SK-N-SH treated with all-trans-retinoic acid at 6 μM for 48 hours (cell line): ENCODE measurements at regions not wholly inside any gene's neighbourhood (a gene's known extent, or its start where the extent isn't known, plus 50 kb on each side); places are given as distances from the start of the nearest gene placed in this dataset.

Experiments
- ATAC-seq: fragments of 200-7000 bp; cut with Tn5 transposase; 3 replicates; pipeline ENCODE4 v1.9.1; 2020; ENCODE audit warnings: mild to moderate bottlenecking, moderate library complexity
- ARNTL ChIP-seq: fragments of 450-650 bp; formaldehyde crosslinking; IDR thresholded peaks from 2 replicates; pipeline ENCODE4 v1.5.0; 2020; ENCODE audit warnings: low read depth, mild to moderate bottlenecking, moderate library complexity, borderline replicate concordance
- BACH2 ChIP-seq: fragments of 250-450 bp; sonication (Bioruptor Pico); IDR thresholded peaks from 2 replicates; pipeline ENCODE4 v1.9.0; 2021; ENCODE audit warnings: mild to moderate bottlenecking, borderline replicate concordance
- CSDC2 ChIP-seq: fragments of 250-450 bp; sonication (Bioruptor Pico); IDR thresholded peaks from 2 replicates; pipeline ENCODE4 v1.5.0; 2020; ENCODE audit warnings: mild to moderate bottlenecking, moderate library complexity
- CSRNP3 ChIP-seq: fragments of 250-450 bp; sonication (Bioruptor Pico); IDR thresholded peaks from 2 replicates; pipeline ENCODE4 v1.5.1; 2021; ENCODE audit warnings: mild to moderate bottlenecking, moderate library complexity
- ESRRG ChIP-seq: fragments of 250-450 bp; sonication (Bioruptor Pico); IDR thresholded peaks from 2 replicates; pipeline ENCODE4 v1.6.1; 2021; ENCODE audit warnings: mild to moderate bottlenecking
- ISL1 ChIP-seq: fragments of 250-450 bp; sonication (Bioruptor Pico); IDR thresholded peaks from 2 replicates; pipeline ENCODE4 v2.1.2; 2022; ENCODE audit warnings: mild to moderate bottlenecking, moderate library complexity
- OSR1 ChIP-seq: fragments of 250-450 bp; sonication (Bioruptor Pico); IDR thresholded peaks from 2 replicates; pipeline ENCODE4 v1.8.0; 2022; ENCODE audit warnings: moderate library complexity, mild to moderate bottlenecking, inconsistent platforms
- PPARA ChIP-seq: fragments of 250-450 bp; sonication (Bioruptor Pico); IDR thresholded peaks from 2 replicates; pipeline ENCODE4 v1.5.0; 2020; ENCODE audit warnings: mild to moderate bottlenecking, borderline replicate concordance
- SNAI2 ChIP-seq: fragments of 250-450 bp; sonication (Bioruptor Pico); IDR thresholded peaks from 2 replicates; pipeline ENCODE4 v1.5.0; 2020; ENCODE audit warnings: mild to moderate bottlenecking, moderate library complexity
- TCF4 ChIP-seq: fragments of 250-450 bp; sonication (Bioruptor Pico); IDR thresholded peaks from 2 replicates; pipeline ENCODE4 v1.8.0; 2021; ENCODE audit warnings: mild to moderate bottlenecking, moderate library complexity, borderline replicate concordance
- TOX ChIP-seq: fragments of 250-450 bp; sonication (Bioruptor Pico); IDR thresholded peaks from 2 replicates; pipeline ENCODE4 v1.8.0; 2021; ENCODE audit warnings: mild to moderate bottlenecking, moderate library complexity, borderline replicate concordance
- TSHZ2 ChIP-seq: fragments of 250-450 bp; sonication (Bioruptor Pico); IDR thresholded peaks from 2 replicates; pipeline ENCODE4 v1.5.0; 2020; ENCODE audit warnings: mild to moderate bottlenecking, moderate library complexity
- ZC3H10 ChIP-seq: fragments of 250-450 bp; sonication (Bioruptor Pico); IDR thresholded peaks from 2 replicates; pipeline ENCODE4 v1.5.1; 2021; ENCODE audit warnings: mild to moderate bottlenecking, moderate library complexity
- ZFP3 ChIP-seq: fragments of 250-450 bp; sonication (Bioruptor Pico); IDR thresholded peaks from 2 replicates; pipeline ENCODE4 v1.5.0; 2020; ENCODE audit warnings: mild to moderate bottlenecking, moderate library complexity
- ZFP30 ChIP-seq: fragments of 450-650 bp; formaldehyde crosslinking; IDR thresholded peaks from 2 replicates; pipeline ENCODE4 v1.5.0; 2022; ENCODE audit warnings: mild to moderate bottlenecking, moderate library complexity
- ZNF565 ChIP-seq: fragments of 450-650 bp; formaldehyde crosslinking; conservative IDR thresholded peaks from 2 replicates; pipeline ENCODE4 v1.5.0; 2020; ENCODE audit warnings: low read depth, mild to moderate bottlenecking, moderate library complexity
- ZNF70 ChIP-seq: fragments of 450-650 bp; formaldehyde crosslinking; IDR thresholded peaks from 2 replicates; pipeline ENCODE4 v1.5.0; 2020; ENCODE audit warnings: mild to moderate bottlenecking, moderate library complexity
- ZNF8 ChIP-seq: fragments of 450-650 bp; formaldehyde crosslinking; IDR thresholded peaks from 2 replicates; pipeline ENCODE4 v1.5.0; 2020; ENCODE audit warnings: mild to moderate bottlenecking, moderate library complexity
- TF ChIP-seq, protein P1 (sequence below): fragments of 250-450 bp; sonication (Bioruptor Pico); IDR thresholded peaks from 2 replicates; pipeline ENCODE4 v1.8.0; 2020; ENCODE audit warnings: mild to moderate bottlenecking, moderate library complexity, borderline replicate concordance
- TF ChIP-seq, protein P2 (sequence below): fragments of 250-450 bp; sonication (Bioruptor Pico); IDR thresholded peaks from 2 replicates; pipeline ENCODE4 v1.5.1; 2020; ENCODE audit warnings: low read depth, mild to moderate bottlenecking, moderate library complexity

DNA sequence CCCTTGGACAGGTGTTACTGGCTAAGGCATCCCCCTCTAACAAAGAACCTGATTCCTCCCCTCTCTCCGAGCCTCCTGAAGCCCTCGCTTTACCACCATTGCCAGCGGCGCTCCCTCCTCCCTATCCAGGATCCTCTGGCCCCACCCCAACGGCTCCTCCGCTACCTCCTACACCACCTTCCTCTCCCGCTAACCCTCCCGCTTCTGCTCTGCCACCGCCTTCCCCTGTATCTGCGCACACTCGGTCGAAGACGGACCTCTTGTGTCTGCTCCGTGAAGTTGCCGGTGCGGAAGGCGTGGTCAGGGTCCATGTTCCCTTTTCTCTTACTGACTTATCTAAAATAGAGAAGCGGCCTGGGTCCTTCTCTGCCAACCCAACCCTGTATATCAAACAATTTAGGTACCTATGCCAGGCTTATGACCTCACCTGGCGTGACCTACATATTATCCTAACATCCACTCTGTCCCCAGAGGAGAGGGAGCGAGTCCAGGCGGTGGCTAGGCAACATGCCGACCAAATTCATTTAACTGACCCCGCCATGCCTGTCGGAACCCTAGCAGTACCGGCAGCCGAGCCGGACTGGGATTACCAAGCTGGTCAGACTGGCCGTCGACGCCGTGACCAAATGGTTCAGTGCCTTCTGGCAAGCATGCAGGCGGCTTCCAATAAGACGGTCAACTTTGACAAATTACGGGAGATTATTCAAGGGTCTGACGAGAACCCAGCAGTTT, 958.9 kb downstream of the RPA4 start:
- no peak for ATAC-seq
- TF ChIP-seq ISL1 (CRISPR knock-in tag): no peak
- TF ChIP-seq ARNTL (CRISPR knock-in tag): no peak
- TF ChIP-seq ZNF70: no peak

DNA sequence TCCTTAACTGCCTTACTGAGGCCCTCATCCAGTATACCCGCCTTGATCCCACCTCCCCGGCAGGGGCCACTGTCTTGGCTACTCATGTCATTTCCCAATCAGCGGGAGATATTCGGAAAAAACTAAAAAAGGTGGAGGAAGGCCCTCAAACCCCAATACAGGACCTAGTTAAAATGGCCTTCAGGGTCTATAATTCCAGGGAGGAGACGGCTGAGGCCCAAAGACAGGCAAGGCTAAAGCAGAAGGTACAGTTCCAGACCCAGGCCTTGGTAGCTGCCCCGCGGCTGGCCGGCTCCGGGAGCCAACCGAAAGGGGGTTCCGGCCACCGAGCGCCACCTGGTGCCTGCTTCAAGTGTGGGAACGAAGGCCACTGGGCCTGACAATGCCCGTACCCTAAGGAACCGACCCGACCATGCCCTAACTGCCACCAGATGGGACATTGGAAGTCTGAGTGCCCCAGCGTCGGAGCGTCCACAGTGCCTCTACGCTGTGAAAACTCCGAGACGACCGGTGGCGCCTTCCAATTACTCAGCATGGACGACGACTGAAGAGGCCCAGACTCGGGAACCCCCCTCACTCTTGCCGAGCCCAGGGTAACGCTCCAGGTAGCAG, 959.6 kb downstream of the RPA4 start:
- TF ChIP-seq TCF4 (no peak), ZFP30 (CRISPR knock-in tag) (no peak), SNAI2 (CRISPR knock-in tag) (no peak), ZNF70 (no peak), OSR1 (CRISPR knock-in tag) (no peak), CSDC2 (CRISPR knock-in tag) (no peak), CSRNP3 (no peak), BACH2 (CRISPR knock-in tag) (no peak), TSHZ2 (CRISPR knock-in tag) (no peak), ZNF565 (CRISPR knock-in tag) (no peak), ZNF8 (CRISPR knock-in tag) (no peak), ZC3H10 (CRISPR knock-in tag) (no peak), TOX (no peak), ISL1 (CRISPR knock-in tag) (no peak)
- TF ChIP-seq, protein P1, sequence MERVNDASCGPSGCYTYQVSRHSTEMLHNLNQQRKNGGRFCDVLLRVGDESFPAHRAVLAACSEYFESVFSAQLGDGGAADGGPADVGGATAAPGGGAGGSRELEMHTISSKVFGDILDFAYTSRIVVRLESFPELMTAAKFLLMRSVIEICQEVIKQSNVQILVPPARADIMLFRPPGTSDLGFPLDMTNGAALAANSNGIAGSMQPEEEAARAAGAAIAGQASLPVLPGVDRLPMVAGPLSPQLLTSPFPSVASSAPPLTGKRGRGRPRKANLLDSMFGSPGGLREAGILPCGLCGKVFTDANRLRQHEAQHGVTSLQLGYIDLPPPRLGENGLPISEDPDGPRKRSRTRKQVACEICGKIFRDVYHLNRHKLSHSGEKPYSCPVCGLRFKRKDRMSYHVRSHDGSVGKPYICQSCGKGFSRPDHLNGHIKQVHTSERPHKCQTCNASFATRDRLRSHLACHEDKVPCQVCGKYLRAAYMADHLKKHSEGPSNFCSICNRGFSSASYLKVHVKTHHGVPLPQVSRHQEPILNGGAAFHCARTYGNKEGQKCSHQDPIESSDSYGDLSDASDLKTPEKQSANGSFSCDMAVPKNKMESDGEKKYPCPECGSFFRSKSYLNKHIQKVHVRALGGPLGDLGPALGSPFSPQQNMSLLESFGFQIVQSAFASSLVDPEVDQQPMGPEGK: no peak
- TF ChIP-seq, protein P2, sequence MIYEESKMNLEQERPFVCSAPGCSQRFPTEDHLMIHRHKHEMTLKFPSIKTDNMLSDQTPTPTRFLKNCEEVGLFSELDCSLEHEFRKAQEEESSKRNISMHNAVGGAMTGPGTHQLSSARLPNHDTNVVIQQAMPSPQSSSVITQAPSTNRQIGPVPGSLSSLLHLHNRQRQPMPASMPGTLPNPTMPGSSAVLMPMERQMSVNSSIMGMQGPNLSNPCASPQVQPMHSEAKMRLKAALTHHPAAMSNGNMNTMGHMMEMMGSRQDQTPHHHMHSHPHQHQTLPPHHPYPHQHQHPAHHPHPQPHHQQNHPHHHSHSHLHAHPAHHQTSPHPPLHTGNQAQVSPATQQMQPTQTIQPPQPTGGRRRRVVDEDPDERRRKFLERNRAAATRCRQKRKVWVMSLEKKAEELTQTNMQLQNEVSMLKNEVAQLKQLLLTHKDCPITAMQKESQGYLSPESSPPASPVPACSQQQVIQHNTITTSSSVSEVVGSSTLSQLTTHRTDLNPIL (CRISPR knock-in tag): no peak
- no peak for ATAC-seq

- no peak for ATAC-seq
- TF ChIP-seq OSR1 (CRISPR knock-in tag) (no peak), ZNF70 (no peak), SNAI2 (CRISPR knock-in tag) (no peak), BACH2 (CRISPR knock-in tag) (no peak), ESRRG (CRISPR knock-in tag) (no peak), ZFP3 (CRISPR knock-in tag) (no peak), TOX (no peak), TSHZ2 (CRISPR knock-in tag) (no peak), ARNTL (CRISPR knock-in tag) (no peak), PPARA (CRISPR knock-in tag) (no peak), ZNF565 (CRISPR knock-in tag) (no peak), CSRNP3 (no peak), TCF4 (no peak)
- TF ChIP-seq, protein P1: no peak
- TF ChIP-seq, protein P2 (CRISPR knock-in tag): no peak
Measured at GRCh38 chrX:97844161-97844560, 960.5 kb downstream of the RPA4 start.
